Stimulated activated CD8-positive, alpha-beta memory T cell treated with anti-CD3 and anti-CD28 coated beads, Interleukin-15, amount 100 ng/mL, for 24 hours (primary cell): ENCODE measurements at regions not wholly inside any gene's neighbourhood (a gene's known extent, or its start where the extent isn't known, plus 50 kb on each side); places are given as distances from the start of the nearest gene placed in this dataset.
"Not testable (repeated sequence)": the region's sequence is repeated elsewhere in the genome, so short reads cannot be mapped to it uniquely, and the experiment has no call there.

Experiments
- DNase-seq: peaks from one replicate; pipeline ENCODE4 v3.0.0-alpha.2; 2020; ENCODE audit warnings: low read depth

DNA sequence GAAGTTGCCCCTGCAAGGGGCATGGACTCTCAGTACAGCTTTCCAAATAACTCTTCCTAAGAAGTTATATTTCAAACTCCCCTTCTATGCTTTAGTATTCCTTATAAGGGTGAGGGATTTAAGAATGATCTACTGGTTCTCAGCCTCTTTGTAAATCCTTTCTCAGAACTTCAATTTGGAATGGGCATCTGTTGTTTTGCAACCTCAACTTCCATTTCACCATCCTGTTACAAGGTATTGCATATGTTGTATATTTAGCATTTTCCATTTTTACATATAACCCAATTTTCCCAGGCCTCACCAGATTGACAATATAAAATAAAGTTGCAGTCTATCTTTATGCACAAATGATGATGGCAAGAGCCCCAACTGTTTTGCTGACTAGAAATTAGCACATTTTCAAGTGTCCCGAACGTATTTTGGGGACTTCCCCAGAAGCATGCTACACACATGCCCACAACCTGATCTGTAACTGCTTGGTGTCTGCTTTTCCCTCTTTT lies 154.9 kb upstream of the CARMIL1 start:
- no peak for DNase-seq

DNA sequence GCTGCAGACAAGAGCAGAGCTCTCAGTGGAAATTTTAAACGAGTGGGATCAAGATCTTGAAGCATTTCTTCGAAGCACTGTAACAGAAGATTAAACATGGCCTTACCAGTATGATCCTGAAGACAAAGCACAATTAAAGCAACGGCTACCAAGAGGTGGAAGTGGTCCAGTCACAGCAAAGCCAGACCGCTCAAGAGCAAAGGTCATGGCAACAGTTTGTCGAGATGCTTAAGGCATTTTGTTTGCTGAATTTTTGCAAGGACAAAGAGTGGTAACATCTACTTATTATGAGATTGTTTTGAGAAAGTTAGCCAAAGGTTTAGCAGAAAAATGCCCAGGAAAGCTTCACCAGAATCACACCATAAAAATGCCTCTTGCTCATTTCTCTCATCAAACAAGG lies 153.4 kb upstream of the CARMIL1 start:
- DNase-seq = no peak

- no peak for DNase-seq
These were observed 151.9 kb upstream of the CARMIL1 start for GRCh38 chr6:25127076-25127837.

- DNase-seq = no peak
These were observed 148.7 kb upstream of the CARMIL1 start for GRCh38 chr6:25130518-25130917.

- no peak for DNase-seq
These were observed 146.2 kb upstream of the CARMIL1 start for GRCh38 chr6:25132934-25133333.

DNA sequence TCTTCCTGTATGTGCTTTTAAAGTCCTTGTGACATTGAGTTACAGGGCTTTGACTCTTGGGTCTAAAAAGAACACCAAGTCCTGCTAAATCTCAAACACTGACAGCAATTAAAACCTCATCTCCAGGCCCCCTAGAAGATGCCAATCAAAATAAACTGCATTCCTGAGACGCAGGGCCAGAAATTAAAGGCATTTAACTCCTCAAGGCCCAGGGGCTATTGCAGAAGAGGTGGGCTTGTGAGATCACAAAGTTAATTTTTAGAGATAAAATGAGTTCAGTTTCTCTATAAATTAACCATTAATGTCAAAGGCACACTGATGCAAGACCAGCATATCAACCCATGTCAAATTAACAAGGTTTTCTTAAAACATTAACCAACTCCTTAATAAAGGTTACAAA lies 145.6 kb upstream of the CARMIL1 start:
- DNase-seq = no peak

GRCh38 chr6:25136854-25137253 lies 142.3 kb upstream of the CARMIL1 start:
- DNase-seq = no peak

- no peak for DNase-seq
These were observed 141.7 kb upstream of the CARMIL1 start for GRCh38 chr6:25137480-25137879.

- no peak for DNase-seq
These were observed 141.3 kb upstream of the CARMIL1 start for GRCh38 chr6:25137916-25138232.

DNA sequence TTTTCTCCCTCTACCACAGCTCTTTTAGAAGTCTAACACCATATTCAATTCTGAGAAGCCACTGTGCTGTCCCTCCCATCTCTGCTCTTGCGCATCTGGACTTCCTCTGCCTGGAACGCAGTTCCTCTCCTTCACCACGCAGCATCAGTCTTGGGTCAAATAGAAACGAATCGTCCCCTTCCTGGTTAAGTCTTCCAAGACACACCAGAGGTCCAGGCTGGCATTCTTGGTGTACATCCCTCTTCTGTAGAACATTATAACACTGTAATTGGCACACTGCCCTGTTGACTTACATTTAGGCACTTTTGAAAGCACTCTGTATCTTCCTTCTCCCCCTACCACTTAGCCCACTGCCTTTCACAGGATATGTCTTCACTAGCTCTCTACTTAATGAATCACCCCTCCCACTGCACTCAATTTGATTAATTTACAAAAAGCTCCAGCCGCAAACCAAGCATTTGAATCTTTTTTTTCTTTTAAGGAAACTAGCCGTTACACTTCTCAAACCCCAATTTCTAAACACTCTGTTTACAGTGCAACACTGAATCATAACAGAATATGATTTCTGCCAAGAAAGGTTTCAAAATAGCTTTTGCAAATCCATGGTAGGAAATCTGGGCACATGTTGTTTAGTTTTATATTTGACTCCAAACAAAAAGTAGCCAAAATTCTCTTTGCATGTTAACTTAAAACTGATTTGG lies 140.8 kb upstream of the CARMIL1 start:
- no peak for DNase-seq

DNA sequence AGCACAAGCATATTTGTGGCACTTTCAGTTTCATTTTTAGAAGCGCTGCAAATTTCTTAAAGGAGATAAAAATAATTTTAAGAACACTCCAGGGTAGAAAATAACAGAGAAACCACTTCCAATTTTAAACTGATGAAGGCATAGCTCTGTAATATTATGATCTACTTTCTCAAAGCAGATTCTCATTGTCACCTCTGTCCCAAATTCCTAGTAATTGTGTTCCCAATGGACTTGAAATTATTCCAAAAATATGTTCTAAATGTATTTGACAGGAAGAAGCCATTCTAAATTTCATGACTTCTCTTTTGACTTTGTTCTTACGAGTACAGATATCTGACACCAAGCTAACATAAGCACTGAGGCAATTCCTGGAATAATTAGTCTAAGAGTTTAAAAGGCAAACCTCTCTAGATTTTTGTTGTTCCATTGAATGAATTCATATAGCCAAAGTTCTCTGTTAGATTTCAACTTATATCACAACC lies 140.2 kb upstream of the CARMIL1 start:
- no peak for DNase-seq

DNA sequence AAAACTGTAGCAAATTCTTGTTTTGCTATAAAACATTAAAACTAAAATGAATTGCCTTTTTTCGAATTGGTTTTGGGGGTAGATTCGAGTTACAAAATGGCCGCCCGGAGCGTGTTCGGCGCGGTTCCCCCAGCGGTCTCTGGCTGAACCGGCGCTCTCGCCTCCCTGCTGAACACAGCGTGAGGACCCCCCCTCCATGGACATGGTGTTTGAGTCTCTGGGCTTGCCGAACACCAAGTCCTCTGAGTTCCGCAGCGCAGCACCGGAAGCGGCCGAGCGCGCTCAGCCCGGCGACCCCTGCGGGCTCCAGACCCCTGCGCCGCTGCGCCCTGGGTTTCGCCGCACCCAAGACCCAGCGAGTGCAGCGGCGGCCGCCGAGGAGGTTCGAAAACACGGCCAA lies 139.6 kb upstream of the CARMIL1 start:
- DNase-seq = not testable (repeated sequence)

DNA sequence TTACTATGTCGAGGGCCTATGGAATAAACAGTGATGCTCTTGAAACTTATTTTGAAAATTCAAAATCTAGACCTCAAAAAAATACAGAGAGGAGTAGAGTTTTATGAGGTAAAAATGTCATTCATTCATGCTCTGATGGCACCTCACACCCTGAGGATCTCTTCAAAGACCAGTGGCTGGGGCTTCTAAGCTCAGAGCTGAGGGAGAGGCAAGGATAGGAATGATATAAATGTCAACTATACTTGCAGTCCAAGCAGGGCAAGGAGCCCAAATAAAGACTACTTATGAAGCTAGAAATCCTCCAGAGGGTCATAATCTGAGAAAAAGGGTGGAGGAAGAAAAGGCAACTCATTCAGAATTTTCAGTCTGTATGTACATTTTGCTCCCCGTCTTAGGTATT lies 136.7 kb upstream of the CARMIL1 start:
- no peak for DNase-seq

DNA sequence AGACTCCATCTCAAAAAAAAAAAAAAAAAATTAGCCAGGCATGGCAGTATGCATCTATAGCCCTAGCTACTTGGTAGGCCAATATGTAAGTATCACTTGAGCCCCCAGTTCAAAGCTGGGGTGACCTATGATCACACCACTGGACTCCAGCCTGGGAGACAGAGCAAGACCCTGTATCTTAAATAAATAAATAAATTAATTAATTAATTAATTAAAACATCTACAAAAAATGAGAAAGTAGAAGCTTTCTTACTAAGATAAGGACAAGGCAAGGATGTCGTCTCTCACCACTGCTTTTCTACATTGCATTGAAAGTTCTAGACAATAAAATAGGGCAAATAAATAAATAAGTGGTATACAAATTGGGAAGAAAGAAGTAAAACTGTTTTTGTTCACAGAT lies 134.3 kb upstream of the CARMIL1 start:
- no peak for DNase-seq

DNA sequence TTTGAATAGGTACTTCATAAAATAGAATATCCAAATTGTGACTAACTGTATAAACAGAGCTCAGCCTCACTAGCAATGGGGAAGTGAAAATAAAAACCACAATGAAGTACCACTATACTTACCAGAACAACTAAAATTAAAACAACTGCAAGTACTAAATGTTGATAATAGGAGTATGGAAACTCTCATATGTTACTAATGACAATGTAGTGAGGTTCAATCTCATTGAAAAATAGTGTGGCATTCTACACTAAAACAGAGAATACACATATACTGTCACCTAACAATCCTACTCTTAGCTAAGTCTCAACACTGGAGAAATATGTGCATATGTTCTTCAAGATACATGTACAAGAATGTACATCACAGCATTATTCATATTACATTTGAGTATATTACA lies 132.0 kb upstream of the CARMIL1 start:
- no peak for DNase-seq

DNA sequence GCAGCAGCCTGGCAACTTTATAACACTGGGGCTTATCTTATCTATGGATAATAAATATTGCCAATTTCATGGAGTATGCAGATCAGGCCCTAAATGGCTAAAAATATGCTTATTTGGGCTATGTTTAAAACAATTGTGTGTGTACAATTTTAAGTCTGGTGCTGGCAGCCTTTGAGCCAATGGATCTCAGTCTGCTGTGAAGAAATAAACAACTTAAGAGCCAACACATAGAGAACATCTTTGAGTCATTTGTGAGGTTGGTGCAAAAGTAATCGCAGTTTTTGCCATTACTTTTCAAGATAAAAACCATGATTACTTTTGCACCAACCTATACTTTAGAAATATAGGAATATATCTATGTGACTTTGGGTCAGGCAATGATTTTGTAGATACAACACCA lies 129.1 kb upstream of the CARMIL1 start:
- no peak for DNase-seq

DNA sequence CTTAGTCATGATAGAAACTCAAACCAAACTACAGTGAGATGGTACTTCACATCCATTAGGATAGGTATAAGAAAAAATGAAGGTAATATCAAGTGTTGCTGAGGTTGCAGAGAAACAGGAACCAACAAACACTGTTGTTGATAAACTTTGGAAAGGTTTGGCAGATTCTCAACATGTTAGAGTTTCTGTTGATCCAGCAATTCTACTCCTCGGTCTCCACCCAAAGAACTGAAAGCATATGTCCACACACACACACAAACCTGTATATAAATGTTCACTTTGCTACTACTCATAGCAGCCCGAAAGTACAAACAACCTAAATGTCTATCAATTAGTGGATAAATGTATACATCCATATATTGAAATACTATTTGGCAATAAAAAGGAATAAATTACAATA lies 128.3 kb upstream of the CARMIL1 start:
- DNase-seq = no peak

DNA sequence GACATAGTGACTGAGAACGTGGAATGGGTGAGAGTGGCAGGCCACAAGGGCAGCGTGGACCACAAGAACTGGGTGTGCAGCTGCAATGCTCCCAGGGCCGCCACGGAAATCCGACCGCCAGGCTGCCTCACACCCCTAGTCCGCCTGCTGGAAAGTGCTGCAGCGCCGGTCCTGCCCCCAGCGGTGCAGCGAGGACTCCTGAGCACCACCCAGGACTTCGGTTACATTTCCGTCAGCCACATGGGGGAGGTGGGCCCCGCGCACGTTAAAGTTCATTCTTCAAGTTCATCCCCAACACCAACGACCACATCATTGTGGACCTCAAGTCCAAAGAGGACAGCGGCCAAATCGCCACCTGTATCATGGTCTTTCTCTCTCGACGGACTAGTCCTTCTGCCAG lies 126.1 kb upstream of the CARMIL1 start:
- DNase-seq = no peak

GRCh38 chr6:25154034-25154596 lies 125.1 kb upstream of the CARMIL1 start:
- no peak for DNase-seq

DNA sequence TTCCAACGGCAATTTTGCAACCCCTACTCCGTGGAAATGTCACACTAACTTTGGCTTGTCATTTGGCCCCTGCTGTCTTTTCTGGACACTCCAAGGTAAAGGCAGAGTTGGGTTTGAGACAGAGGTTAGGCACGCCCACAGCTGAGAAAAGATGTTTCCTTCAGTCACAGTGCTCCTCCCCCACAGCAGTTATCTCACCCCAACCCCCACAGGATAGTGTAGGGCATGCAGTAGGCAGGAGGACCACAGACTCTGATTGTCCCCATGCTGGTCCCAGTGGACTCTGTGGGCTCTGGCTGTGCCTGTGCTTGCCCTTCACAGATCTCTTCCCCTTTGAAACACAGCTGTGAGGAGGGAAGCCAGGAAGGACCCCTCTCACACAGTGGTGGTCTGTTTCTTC lies 124.0 kb upstream of the CARMIL1 start:
- no peak for DNase-seq

GRCh38 chr6:25156123-25156522 lies 123.1 kb upstream of the CARMIL1 start:
- no peak for DNase-seq

- DNase-seq = no peak
These were observed 122.0 kb upstream of the CARMIL1 start for GRCh38 chr6:25157183-25157582.

DNA sequence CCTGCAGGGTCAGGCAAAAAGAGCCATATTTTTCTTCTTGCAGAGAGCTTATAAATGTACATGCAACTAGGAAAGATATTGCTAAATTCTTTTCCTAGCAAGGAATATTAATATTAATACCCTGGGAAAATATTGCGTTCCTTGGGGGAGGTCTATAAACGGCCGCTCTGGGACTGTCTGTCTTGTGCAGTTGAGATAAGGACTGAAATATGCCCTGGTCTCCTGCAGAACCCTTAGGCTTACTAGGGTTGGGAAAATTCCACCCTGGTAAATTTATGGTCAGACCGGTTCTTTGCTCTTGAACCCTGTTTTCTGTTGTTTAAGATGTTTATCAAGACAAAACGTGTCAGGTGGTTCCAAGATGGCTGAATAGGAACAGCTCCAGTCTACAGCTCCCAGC lies 121.3 kb upstream of the CARMIL1 start:
- no peak for DNase-seq
